ENCODE measurements at regions not wholly inside any gene's neighbourhood (a gene's known extent, or its start where the extent isn't known, plus 50 kb on each side); places are given as distances from the start of the nearest gene placed in this dataset.

DNA sequence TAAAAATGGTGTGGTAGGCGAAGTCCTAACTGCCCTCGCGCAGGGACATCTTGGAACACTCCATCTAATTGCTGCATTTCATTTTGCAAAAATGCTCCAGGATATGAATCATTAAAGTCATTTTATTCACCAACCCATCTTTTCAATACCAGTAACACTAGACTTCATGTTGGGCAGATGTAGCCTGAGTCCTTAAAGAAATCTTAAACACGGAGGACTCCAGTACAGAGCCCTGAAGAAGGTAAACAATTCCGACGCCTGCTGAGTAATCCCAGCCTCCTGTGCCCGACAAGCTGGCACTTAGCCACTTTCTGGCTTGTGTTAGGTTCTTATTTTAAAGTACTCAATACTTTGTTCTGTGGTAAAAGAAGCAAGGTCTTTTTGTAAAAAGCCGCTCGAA is 58.0 kb upstream of the IRS2 start:
- Mint-ChIP-seq H3K4me3 (no peak overlapping the region), H3K36me3 (no peaks in the 10 kb centered on the region), H3K27ac (no peak overlapping the region), H3K27me3 (ENCODE audit: insufficient read depth, low read depth) (peaks cover 22% of the 10 kb centered on the region), H3K9me3 (no peaks in the 10 kb centered on the region), H3K4me1 (peaks cover 18% of the 10 kb centered on the region)
- H3K4me1 ChIP-seq: peaks cover 11% of the 10 kb centered on the region
- DNase-seq (ENCODE audit: low spot score): no peak
- no peak overlapping the region for H2AFZ ChIP-seq (replicated peaks)
- H3F3A ChIP-seq (ENCODE audit: low read depth): no peaks in the 10 kb centered on the region
- no peak overlapping the region for H3K9ac ChIP-seq
- no peaks in the 10 kb centered on the region for H3K27me3 ChIP-seq
- H3K79me2 ChIP-seq (ENCODE audit: low read depth): no peaks in the 10 kb centered on the region
- no peak overlapping the region for H3K4me3 ChIP-seq
- H3K36me3 ChIP-seq: no peaks in the 10 kb centered on the region
- H4K20me1 ChIP-seq (ENCODE audit: low read depth): no peaks in the 10 kb centered on the region
- H3K4me2 ChIP-seq: no peak overlapping the region
- no peaks in the 10 kb centered on the region for H3K9me3 ChIP-seq (ENCODE audit: low read depth)
- no peak overlapping the region for H3K27ac ChIP-seq
- TF ChIP-seq, protein P1, sequence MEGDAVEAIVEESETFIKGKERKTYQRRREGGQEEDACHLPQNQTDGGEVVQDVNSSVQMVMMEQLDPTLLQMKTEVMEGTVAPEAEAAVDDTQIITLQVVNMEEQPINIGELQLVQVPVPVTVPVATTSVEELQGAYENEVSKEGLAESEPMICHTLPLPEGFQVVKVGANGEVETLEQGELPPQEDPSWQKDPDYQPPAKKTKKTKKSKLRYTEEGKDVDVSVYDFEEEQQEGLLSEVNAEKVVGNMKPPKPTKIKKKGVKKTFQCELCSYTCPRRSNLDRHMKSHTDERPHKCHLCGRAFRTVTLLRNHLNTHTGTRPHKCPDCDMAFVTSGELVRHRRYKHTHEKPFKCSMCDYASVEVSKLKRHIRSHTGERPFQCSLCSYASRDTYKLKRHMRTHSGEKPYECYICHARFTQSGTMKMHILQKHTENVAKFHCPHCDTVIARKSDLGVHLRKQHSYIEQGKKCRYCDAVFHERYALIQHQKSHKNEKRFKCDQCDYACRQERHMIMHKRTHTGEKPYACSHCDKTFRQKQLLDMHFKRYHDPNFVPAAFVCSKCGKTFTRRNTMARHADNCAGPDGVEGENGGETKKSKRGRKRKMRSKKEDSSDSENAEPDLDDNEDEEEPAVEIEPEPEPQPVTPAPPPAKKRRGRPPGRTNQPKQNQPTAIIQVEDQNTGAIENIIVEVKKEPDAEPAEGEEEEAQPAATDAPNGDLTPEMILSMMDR (IDR thresholded peaks at IDR 0.05): no peak
- TF ChIP-seq EZH2phosphoT487 (IDR thresholded peaks at IDR 0.05): no peak
- no peak for TF ChIP-seq EZH2 (IDR thresholded peaks at IDR 0.05)

DNA sequence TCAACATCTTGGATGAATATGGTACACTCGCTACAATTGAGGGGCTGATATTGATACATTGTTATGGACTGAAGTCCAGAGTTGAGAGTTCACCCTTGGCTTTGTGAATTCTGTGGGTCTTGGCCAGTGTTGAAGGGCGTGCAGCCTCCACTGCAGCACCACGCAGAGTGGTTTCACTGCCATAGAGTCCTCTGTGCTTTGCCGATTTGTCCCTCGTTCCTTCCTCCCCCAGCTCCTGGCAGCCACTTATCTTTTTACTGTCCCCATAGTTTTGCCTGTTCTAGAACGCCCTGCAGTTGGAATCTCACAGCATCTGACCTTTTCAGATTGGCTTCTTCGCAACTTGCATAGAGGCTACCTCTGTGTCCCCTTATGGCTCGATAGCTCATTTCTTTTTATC is 57.3 kb upstream of the IRS2 start:
- H3K36me3 ChIP-seq: no peaks in the 10 kb centered on the region
- H3K79me2 ChIP-seq (ENCODE audit: low read depth): no peaks in the 10 kb centered on the region
- no peaks in the 10 kb centered on the region for H3F3A ChIP-seq (ENCODE audit: low read depth)
- H2AFZ ChIP-seq (replicated peaks): no peak overlapping the region
- peaks cover 20% of the 10 kb centered on the region for H3K4me1 Mint-ChIP-seq
- H3K27ac Mint-ChIP-seq: no peak overlapping the region
- no peaks in the 10 kb centered on the region for H3K9me3 ChIP-seq (ENCODE audit: low read depth)
- H3K4me1 ChIP-seq: peaks cover 11% of the 10 kb centered on the region
- no peak for TF ChIP-seq EZH2 (IDR thresholded peaks at IDR 0.05)
- peaks cover 26% of the 10 kb centered on the region for H3K27me3 Mint-ChIP-seq (ENCODE audit: insufficient read depth, low read depth)
- H3K9me3 Mint-ChIP-seq: no peaks in the 10 kb centered on the region
- no peak overlapping the region for H3K4me3 ChIP-seq
- no peak overlapping the region for H3K9ac ChIP-seq
- no peaks in the 10 kb centered on the region for H3K36me3 Mint-ChIP-seq
- no peak overlapping the region for H3K4me2 ChIP-seq
- no peak for DNase-seq (ENCODE audit: low spot score)
- H3K4me3 Mint-ChIP-seq: no peak overlapping the region
- H4K20me1 ChIP-seq (ENCODE audit: low read depth): no peaks in the 10 kb centered on the region
- H3K27ac ChIP-seq: no peak overlapping the region
- no peaks in the 10 kb centered on the region for H3K27me3 ChIP-seq

DNA sequence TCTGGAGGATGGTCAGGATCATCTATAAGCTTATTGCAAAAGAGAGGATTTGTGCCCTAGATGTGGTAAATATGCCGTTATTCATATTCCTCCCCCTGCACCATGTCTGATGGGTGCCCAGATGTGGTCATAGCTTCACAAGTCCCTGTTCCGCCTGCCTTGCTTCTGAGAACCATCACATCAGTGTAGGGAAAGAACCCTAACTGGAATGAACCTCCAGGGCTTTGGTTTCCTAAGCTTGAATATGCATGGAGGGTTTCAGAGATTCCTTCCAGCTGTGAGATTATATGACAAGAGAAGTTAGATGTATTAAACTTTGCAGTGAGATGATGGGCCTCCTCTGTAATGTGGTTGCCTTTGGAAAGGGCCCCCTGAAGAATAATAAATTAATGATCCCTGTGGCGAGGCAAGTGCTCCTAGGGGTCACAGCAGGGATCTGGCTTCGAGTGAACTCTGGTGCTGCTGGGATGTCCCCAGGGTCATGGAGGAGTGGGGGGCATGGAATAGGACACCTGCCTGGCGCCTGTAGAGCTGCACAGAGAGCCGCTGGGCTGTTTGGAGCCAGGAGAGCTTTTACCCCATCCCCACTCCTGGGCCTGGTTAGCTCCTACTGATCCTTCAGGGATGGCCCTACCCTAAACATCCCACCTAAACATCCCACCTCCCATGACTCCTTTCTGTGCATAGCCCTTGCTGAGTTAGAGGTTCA is 56.0 kb upstream of the IRS2 start:
- no peaks in the 10 kb centered on the region for H4K20me1 ChIP-seq (ENCODE audit: low read depth)
- no peak overlapping the region for H3K4me3 ChIP-seq
- TF ChIP-seq, protein P1 (IDR thresholded peaks at IDR 0.05): no peak
- TF ChIP-seq EZH2 (IDR thresholded peaks at IDR 0.05) (no peak), EZH2phosphoT487 (IDR thresholded peaks at IDR 0.05) (no peak)
- no peak overlapping the region for H3K4me2 ChIP-seq
- H3K27ac Mint-ChIP-seq: no peak overlapping the region
- H2AFZ ChIP-seq (replicated peaks): no peak overlapping the region
- no peaks in the 10 kb centered on the region for H3K36me3 Mint-ChIP-seq
- H3K4me3 Mint-ChIP-seq: no peak overlapping the region
- H3K9me3 Mint-ChIP-seq: no peaks in the 10 kb centered on the region
- no peak overlapping the region for H3K27ac ChIP-seq
- DNase-seq (ENCODE audit: low spot score): no peak
- H3K27me3 Mint-ChIP-seq (ENCODE audit: insufficient read depth, low read depth): peaks cover 26% of the 10 kb centered on the region
- H3K4me1 ChIP-seq: peaks cover 11% of the 10 kb centered on the region
- no peaks in the 10 kb centered on the region for H3F3A ChIP-seq (ENCODE audit: low read depth)
- no peaks in the 10 kb centered on the region for H3K36me3 ChIP-seq
- no peaks in the 10 kb centered on the region for H3K9me3 ChIP-seq (ENCODE audit: low read depth)
- H3K9ac ChIP-seq: no peak overlapping the region
- no peaks in the 10 kb centered on the region for H3K27me3 ChIP-seq
- peaks cover 20% of the 10 kb centered on the region for H3K4me1 Mint-ChIP-seq
- no peaks in the 10 kb centered on the region for H3K79me2 ChIP-seq (ENCODE audit: low read depth)

DNA sequence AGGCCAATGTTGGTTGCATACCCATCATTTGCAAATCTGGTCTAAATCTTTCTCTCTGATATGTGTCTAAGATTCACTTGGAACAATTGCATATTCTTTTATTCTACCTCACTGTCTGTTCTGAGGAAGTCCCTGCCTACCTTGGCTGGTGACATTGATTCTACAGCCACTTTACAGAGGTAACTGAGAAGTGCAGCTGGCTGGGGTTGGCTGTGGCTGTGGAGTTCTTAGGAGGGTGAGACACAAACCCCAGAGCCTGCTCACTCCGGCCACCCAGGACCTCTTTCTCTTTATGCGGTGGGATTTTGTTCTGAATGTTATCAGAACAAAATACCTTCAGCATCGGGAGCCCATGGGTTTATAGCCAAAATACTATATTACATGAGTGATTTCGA is 54.5 kb upstream of the IRS2 start:
- Histone ChIP-seq H3K9ac (no peak overlapping the region), H3K36me3 (no peaks in the 10 kb centered on the region), H3K27ac (no peak overlapping the region), H4K20me1 (ENCODE audit: low read depth) (no peaks in the 10 kb centered on the region), H3K4me3 (no peak overlapping the region), H3K4me2 (no peak overlapping the region), H3K79me2 (ENCODE audit: low read depth) (no peaks in the 10 kb centered on the region), H3K4me1 (peaks cover 11% of the 10 kb centered on the region), H3K9me3 (ENCODE audit: low read depth) (no peaks in the 10 kb centered on the region), H2AFZ (replicated peaks) (no peak overlapping the region), H3F3A (ENCODE audit: low read depth) (no peaks in the 10 kb centered on the region), H3K27me3 (no peaks in the 10 kb centered on the region)
- no peak for DNase-seq (ENCODE audit: low spot score)
- Mint-ChIP-seq H3K4me3 (no peak overlapping the region), H3K27me3 (ENCODE audit: insufficient read depth, low read depth) (peaks cover 29% of the 10 kb centered on the region), H3K9me3 (no peaks in the 10 kb centered on the region), H3K27ac (no peak overlapping the region), H3K4me1 (peaks cover 23% of the 10 kb centered on the region), H3K36me3 (no peaks in the 10 kb centered on the region)
- TF ChIP-seq, protein P1 (IDR thresholded peaks at IDR 0.05): no peak
- TF ChIP-seq EZH2 (IDR thresholded peaks at IDR 0.05) (no peak), EZH2phosphoT487 (IDR thresholded peaks at IDR 0.05) (no peak)

Measured in neural progenitor cell (in vitro differentiated cells).